Cardiac muscle cell (in vitro differentiated cells and primary cell): ENCODE measurements at regions not wholly inside any gene's neighbourhood (a gene's known extent, or its start where the extent isn't known, plus 50 kb on each side); places are given as distances from the start of the nearest gene placed in this dataset.

Experiments
- DNase-seq, 2 donors: peaks; one replicate each; pipeline versions ENCODE4 v3.0.0 to v3.0.0-alpha.2; 2010 to 2017; ENCODE audit warnings: low read depth in 1 of 2, low spot score in 1 of 2
- H3K27ac ChIP-seq: fragments of 200-600 bp; sonication (generic); 2 replicates; pipeline ENCODE4 v1.5.1; 2016
- H3K27me3 ChIP-seq: fragments of 200-600 bp; sonication (generic); 2 replicates; pipeline ENCODE4 v1.6.0; 2016; ENCODE audit warnings: control low read depth
- H3K36me3 ChIP-seq: fragments of 200-600 bp; sonication (generic); 2 replicates; pipeline ENCODE4 v1.5.1; 2016; ENCODE audit warnings: control low read depth
- H3K4me1 ChIP-seq: fragments of 200-600 bp; sonication (generic); 2 replicates; pipeline ENCODE4 v1.8.1; 2017; ENCODE audit warnings: low read depth, mild to moderate bottlenecking, mixed run types
- H3K4me3 ChIP-seq: fragments of 200-600 bp; sonication (generic); 2 replicates; pipeline ENCODE4 v1.5.1; 2016; ENCODE audit warnings: mild to moderate bottlenecking
- H3K9me3 ChIP-seq: fragments of 200-600 bp; sonication (generic); 2 replicates; pipeline ENCODE4 v1.5.1; 2017; ENCODE audit warnings: low read depth, mild to moderate bottlenecking, control low read depth
- CTCF ChIP-seq: IDR thresholded peaks from 2 replicates; pipeline ENCODE4 v1.5.1; 2012; ENCODE audit warnings: low read depth, mild to moderate bottlenecking, low read length

DNA sequence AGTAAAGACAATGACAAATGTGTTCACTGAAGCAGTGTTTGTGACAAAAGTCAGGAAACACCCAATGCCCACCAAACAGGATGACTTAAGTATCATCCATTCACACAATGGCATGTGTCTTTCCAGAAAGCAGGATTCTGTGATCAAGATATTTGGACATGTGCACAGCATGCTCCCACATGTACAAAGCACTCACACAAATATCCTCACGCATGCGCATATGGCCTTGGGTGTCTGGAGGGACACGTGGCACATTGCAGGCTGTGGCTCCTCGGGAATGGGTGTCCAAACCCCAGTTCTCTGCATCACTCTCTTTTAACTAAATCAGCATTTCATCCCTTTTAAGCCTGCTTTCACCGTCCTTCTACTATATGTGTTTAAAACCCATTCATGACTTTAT, 130.5 kb downstream of the KLF13 start:
- TF ChIP-seq CTCF = no peak
- H3K9me3 ChIP-seq = no peaks in the 10 kb centered on the region
- no peak for DNase-seq
- H3K36me3 ChIP-seq = no peaks in the 10 kb centered on the region
- no peaks in the 10 kb centered on the region for H3K4me1 ChIP-seq
- H3K4me3 ChIP-seq = no peak overlapping the region
- H3K27me3 ChIP-seq = no peaks in the 10 kb centered on the region
- no peak overlapping the region for H3K27ac ChIP-seq

DNA sequence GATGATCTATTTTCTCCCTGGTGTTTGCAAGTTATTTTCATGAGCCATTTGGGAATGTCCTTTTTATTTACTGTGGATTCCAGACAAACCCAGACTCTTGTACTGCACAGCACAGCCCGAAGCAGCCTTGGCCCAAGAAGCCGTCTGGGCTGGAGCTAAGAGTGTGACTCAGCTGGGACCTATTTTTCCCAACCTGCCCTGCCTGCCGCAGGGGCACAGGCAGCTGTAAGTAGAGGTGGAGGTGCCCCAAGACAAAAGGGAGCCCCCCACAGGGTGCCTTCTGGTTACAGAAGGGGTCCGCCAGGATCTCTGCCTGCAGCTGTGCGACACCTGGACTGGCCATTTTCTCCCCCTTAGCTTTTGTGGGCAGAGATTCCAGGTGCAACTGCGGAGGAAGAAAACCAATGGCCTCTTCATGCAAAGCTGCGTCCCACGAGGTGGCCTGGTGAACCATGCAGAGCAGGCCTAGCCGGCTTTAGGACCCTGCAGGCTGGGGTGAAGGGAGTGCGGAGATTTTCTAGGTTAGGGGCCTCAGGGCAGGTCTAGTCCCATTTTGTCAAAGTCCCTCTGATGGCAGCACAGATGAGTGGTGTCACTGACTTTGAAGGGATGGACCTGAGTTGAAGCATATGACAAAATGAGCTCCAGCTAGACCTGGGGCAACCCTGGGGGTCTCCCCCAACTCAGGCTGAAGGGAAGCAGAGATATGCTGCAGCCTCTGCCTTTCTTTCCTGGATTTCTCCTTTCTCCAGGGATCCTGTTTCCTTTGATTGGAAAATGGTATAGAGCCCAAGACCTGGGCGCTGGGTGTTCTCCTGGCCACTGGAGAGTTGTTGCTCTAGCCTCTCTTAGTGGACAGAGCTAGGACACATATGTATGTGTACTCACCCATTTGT, 131.2 kb downstream of the KLF13 start:
- Histone ChIP-seq H3K27ac (no peak overlapping the region), H3K9me3 (no peaks in the 10 kb centered on the region)

DNA sequence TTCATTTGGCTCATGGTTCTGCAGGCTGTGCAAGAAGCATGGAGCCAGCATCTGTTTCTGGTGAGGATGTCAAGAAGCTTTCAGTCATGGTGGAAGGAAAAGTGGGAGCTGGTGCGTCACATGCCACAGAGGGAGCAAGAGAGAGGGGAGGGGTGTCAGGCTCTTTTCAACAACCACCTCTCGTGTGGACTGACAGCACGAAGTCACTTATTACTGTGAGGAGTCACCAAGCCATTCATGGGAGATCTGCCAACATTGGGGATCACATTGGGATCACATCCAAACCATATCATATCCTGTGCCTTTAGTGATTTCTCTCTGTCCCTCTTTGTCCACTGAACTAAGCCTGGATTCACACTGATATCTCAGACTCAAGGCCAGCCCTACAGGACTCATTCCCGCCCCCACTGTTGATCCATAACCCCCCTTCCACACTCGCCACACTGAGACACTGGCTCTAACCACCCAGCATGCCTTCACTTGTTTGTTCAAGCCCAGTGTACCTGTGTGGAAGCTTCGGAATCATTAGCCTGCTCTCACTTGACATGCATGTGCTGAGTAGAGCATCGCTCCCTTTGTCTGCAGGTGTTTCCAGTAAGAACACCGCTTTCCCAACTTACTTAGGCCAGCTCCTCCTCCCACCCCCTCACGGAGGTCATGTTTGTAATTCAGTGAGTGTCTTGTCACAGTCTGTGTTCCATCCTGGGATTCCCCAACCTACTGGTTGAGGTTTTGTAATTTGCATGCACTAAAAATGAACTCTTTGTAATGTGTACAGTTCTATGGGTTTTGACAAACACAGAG, 132.2 kb downstream of the KLF13 start:
- no peak for TF ChIP-seq CTCF
- Histone ChIP-seq H3K9me3 (no peaks in the 10 kb centered on the region), H3K36me3 (no peaks in the 10 kb centered on the region), H3K27me3 (no peaks in the 10 kb centered on the region), H3K4me1 (no peaks in the 10 kb centered on the region), H3K27ac (no peak overlapping the region), H3K4me3 (no peak overlapping the region)
- no peak for DNase-seq

More for the DNA sequence above, 131.2 kb downstream of the KLF13 start:
- H3K4me1 ChIP-seq = no peaks in the 10 kb centered on the region
- no peaks in the 10 kb centered on the region for H3K27me3 ChIP-seq
- TF ChIP-seq CTCF = no peak
- no peak overlapping the region for H3K4me3 ChIP-seq
- no peaks in the 10 kb centered on the region for H3K36me3 ChIP-seq
- peak in 1 of 2 donors; percentile 69 for DNase-seq

DNA sequence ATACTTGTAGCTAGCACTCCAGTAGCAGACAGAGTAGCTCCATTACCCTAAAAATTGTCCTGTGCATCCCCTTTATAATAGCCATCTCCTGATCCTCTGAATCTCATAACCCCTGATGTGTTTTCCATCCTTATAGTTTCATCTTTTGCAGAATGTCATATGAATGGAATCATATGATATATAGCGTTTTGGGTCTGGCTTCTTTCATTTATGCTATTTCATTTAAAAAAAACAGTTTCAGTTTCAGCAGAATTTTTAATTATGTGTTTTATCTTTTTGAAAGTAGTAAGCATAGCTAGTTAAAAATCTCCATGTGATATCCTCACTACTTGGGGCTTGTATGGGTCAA, 132.7 kb downstream of the KLF13 start:
- H3K36me3 ChIP-seq = no peaks in the 10 kb centered on the region
- no peaks in the 10 kb centered on the region for H3K4me1 ChIP-seq
- no peak for DNase-seq
- no peak overlapping the region for H3K4me3 ChIP-seq
- no peak overlapping the region for H3K27ac ChIP-seq
- H3K9me3 ChIP-seq = no peaks in the 10 kb centered on the region
- H3K27me3 ChIP-seq = no peaks in the 10 kb centered on the region
- TF ChIP-seq CTCF = no peak

DNA sequence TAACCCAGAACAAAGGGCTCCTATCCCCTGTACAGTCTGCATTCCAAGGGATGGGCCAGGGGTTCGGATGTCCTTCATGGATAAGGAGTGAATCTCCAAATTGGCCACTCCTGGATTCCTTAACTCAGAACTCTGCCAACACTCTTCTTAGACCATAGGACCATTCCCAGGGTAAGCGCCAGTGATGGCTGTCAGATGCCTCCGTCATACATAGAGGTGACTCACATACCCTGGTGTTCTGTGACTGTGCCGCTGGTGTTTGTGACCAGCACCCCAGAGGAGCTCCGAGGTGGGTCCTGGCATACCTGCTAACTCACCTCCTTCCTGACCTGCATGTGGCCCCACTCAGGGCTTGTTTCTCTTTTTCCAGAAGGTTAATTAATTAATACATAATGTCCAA, 134.7 kb downstream of the KLF13 start:
- DNase-seq = no peak
- no peak for TF ChIP-seq CTCF

More for the DNA sequence above, 134.7 kb downstream of the KLF13 start:
- no peak overlapping the region for H3K27ac ChIP-seq
- H3K27me3 ChIP-seq = no peaks in the 10 kb centered on the region
- no peaks in the 10 kb centered on the region for H3K9me3 ChIP-seq
- no peaks in the 10 kb centered on the region for H3K36me3 ChIP-seq
- H3K4me3 ChIP-seq = no peak overlapping the region
- no peaks in the 10 kb centered on the region for H3K4me1 ChIP-seq
